GM23248 (cell line): ENCODE measurements at regions not wholly inside any gene's neighbourhood (a gene's known extent, or its start where the extent isn't known, plus 50 kb on each side); places are given as distances from the start of the nearest gene placed in this dataset.

ENCODE experiments used
- EZH2 ChIP-seq: fragments of 200-600 bp; sonication (generic); IDR thresholded peaks from 2 replicates; pipeline ENCODE4 v1.6.1; 2018; ENCODE audit warnings: antibody characterized with exemption, mild to moderate bottlenecking; ENCODE audit not compliant: insufficient read depth, poor library complexity, severe bottlenecking
- EZH2phosphoT487 ChIP-seq: fragments of 200-600 bp; sonication (generic); IDR thresholded peaks from 2 replicates; pipeline ENCODE4 v1.6.1; 2018; ENCODE audit warnings: antibody characterized with exemption, moderate library complexity, mild to moderate bottlenecking, low read depth; ENCODE audit not compliant: insufficient read depth

DNA sequence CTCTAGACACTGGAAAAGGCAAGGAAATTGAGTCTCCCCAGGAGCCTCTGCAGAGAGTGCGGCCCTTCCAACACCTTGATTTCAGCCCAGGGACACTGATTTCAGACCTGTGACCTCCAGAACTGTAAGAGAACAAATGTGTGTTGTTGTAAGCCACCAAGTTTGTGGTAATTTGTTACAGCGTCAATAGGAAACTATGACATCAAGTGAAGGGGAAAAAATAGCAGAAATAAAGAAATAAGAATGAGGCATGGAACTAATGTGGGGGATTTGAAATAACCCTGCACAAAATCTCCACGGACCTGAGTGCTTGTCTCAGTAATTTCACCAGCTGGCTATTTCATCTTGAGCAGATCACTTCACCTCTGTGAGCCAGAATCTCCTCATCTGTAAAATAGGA, 227.8 kb upstream of the JUN start:
- TF ChIP-seq EZH2phosphoT487, result no peak
- TF ChIP-seq EZH2, result no peak
